GM23248 (cell line): ENCODE measurements at regions not wholly inside any gene's neighbourhood (a gene's known extent, or its start where the extent isn't known, plus 50 kb on each side); places are given as distances from the start of the nearest gene placed in this dataset.

Source experiments
- EZH2 ChIP-seq: fragments of 200-600 bp; sonication (generic); IDR thresholded peaks from 2 replicates; pipeline ENCODE4 v1.6.1; 2018; ENCODE audit warnings: antibody characterized with exemption, mild to moderate bottlenecking; ENCODE audit not compliant: insufficient read depth, poor library complexity, severe bottlenecking
- EZH2phosphoT487 ChIP-seq: fragments of 200-600 bp; sonication (generic); IDR thresholded peaks from 2 replicates; pipeline ENCODE4 v1.6.1; 2018; ENCODE audit warnings: antibody characterized with exemption, moderate library complexity, mild to moderate bottlenecking, low read depth; ENCODE audit not compliant: insufficient read depth

DNA sequence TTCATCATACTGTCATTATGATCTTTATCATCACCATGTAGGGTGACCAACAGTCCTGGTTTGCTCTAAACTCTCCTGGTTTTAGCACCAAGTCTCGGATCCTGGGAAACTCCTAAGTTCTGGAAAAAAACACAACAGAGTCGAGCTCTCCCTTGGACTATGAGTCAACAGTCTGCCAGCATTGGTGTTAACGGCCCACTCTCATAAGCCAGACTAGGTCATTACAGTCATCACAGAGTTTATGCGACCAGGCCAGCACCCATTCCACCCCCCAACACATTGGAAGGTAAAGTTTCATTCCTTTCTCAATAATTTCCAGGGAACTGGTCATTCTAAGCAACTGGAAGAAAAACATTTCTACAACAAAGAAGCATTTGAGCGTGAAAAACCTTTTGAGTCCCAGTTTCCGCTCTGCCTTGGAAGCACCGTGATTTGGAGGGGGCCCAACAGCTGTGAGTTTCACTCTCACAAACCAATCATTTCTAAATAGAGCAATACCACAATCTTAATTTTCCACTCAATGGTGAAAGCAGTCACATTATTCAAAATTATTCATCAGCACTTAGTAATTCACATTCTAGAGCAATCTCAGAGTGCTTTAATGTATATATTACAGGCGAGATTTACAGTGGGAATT lies 445.0 kb downstream of the CDH26 start:
- no peak for TF ChIP-seq EZH2
- no peak for TF ChIP-seq EZH2phosphoT487
